Hepatocyte (in vitro differentiated cells): ENCODE measurements at regions not wholly inside any gene's neighbourhood (a gene's known extent, or its start where the extent isn't known, plus 50 kb on each side); places are given as distances from the start of the nearest gene placed in this dataset.

Experiments used
- DNase-seq: peaks from one replicate; pipeline ENCODE4 v3.0.0-alpha.2; 2016; ENCODE audit warnings: low spot score
- H2AFZ ChIP-seq: fragments of 200-600 bp; sonication (generic); 2 replicates; pipeline ENCODE4 v1.6.0; 2016; ENCODE audit warnings: antibody characterized with exemption, mild to moderate bottlenecking
- H3K27ac ChIP-seq: fragments of 200-600 bp; sonication (generic); 2 replicates; pipeline ENCODE4 v1.5.1; 2016; ENCODE audit warnings: mild to moderate bottlenecking
- H3K27me3 ChIP-seq: fragments of 200-600 bp; sonication (generic); 2 replicates; pipeline ENCODE4 v1.6.1; 2016
- H3K36me3 ChIP-seq: fragments of 200-600 bp; sonication (generic); replicated peaks from 2 replicates; pipeline ENCODE4 v1.5.1; 2016; ENCODE audit warnings: low read depth; ENCODE audit not compliant: insufficient read depth
- H3K4me1 ChIP-seq: fragments of 200-600 bp; sonication (generic); 2 replicates; pipeline ENCODE4 v1.5.1; 2016; ENCODE audit warnings: mild to moderate bottlenecking, moderate library complexity; ENCODE audit not compliant: insufficient read depth
- H3K4me2 ChIP-seq: fragments of 200-600 bp; sonication (generic); 2 replicates; pipeline ENCODE4 v1.6.0; 2016
- H3K4me3 ChIP-seq: fragments of 200-600 bp; sonication (generic); 2 replicates; pipeline ENCODE4 v1.5.1; 2016; ENCODE audit warnings: mild to moderate bottlenecking
- H3K79me2 ChIP-seq: fragments of 200-600 bp; sonication (generic); 2 replicates; pipeline ENCODE4 v1.6.0; 2017; ENCODE audit warnings: mild to moderate bottlenecking
- H3K9me2 ChIP-seq: fragments of 200-600 bp; sonication (generic); replicated peaks from 2 replicates; pipeline ENCODE4 v1.6.0; 2017; ENCODE audit warnings: mild to moderate bottlenecking; ENCODE audit not compliant: insufficient read depth
- H3K9me3 ChIP-seq: fragments of 200-600 bp; sonication (generic); 2 replicates; pipeline ENCODE4 v1.5.1; 2016; ENCODE audit warnings: low read depth, mild to moderate bottlenecking
- H4K20me1 ChIP-seq: fragments of 200-600 bp; sonication (generic); 2 replicates; pipeline ENCODE4 v1.6.0; 2016; ENCODE audit warnings: mild to moderate bottlenecking; ENCODE audit not compliant: insufficient read depth, poor library complexity, severe bottlenecking
- EZH2 ChIP-seq: fragments of 200-600 bp; sonication (generic); IDR thresholded peaks from 2 replicates; pipeline ENCODE4 v1.6.1; 2016; ENCODE audit warnings: antibody characterized with exemption, mild to moderate bottlenecking, borderline replicate concordance
- EZH2phosphoT487 ChIP-seq: fragments of 200-600 bp; sonication (generic); IDR thresholded peaks from one replicate; pipeline ENCODE4 v1.6.1; 2018; ENCODE audit warnings: antibody characterized with exemption, mild to moderate bottlenecking, low read depth, moderate library complexity; ENCODE audit not compliant: unreplicated experiment, severe bottlenecking
- WGBS: methylation state at CpG from one replicate; pipeline ENCODE4 v1.1.6; 2016; ENCODE audit warnings: low lambda C conversion rate; ENCODE audit errors: missing lambda C conversion rate; 5-methylcytosine and 5-hydroxymethylcytosine counted together
- TF ChIP-seq, protein P1 (sequence below): fragments of 200-600 bp; sonication (generic); IDR thresholded peaks from 2 replicates; pipeline ENCODE4 v1.5.1; 2016; ENCODE audit warnings: antibody characterized with exemption, mild to moderate bottlenecking; ENCODE audit not compliant: poor library complexity

DNA sequence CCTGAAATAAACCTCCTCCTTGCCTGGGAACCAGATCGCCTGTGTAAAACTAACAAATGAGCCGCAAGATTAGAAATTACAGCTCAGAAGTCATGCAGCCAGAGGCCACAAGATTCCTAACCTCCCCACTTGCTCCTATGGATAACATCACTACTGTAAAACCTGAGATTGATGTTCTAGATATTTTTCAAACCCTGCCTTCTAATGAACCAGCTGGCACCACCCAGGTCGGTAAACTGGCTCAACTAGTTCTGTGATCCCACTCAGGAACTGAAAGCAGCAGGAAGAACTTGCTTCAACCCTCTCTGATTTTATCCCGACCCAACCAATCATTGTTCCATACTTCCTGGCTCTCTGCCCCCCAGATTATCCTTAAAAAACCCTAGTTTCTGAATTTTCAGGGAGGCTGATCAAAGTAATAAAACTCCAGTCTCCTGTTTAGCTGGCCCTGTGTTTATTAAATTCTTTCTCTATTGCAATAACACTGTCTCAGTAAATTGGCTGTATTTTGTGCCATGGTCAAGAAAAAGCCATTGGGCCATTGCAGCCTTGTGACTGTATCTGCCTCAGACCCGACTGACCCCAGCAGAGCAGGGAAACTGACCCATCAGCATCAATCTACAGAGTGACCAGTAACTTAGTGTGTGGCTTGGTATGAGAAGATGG, 98.9 kb downstream of the RPLP1 start:
- WGBS, result 73% methylated on average over 5 of the region's 5 CpGs
- H3K9me2 ChIP-seq, result no peaks in the 10 kb centered on the region

DNA sequence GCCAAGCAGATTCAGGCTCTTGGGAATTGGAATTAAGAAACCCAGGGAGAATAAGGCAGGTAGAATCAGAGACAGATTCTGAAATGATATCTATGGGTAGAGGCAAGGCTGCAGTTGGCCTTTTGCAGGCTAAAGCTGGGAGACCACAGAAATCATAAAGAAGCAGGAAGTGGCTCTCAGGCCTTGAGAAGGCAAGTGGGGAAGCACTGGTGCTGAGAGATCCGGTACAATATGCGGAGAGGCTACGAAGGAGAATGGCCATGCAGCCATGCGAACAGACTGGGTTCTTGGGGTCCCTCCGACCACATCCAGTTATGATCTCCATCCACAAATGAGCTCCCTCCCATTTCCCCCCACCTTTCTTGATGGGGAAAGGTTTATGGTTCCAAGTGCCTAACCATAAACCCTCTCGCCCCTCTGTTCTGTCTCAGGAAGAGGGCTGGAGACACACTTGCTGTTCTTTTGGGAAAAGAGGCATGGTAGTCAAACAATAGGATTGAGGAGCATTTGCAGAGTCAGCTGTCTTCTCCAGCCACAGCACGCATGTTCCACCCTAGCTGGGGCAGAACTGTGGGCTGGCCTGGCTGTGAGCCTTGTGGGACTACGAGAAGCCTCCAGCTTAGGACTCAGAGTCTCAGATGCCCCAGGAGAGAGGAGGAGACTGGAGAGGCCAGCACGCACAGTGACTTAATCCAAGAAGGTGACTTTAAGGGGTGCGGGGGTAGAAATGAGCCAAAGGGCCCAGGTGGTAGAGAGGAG, 99.6 kb downstream of the RPLP1 start:
- H3K9me3 ChIP-seq, result no peaks in the 10 kb centered on the region
- WGBS, result 98% methylated on average over 10 of the region's 10 CpGs
- peaks cover 13% of the 10 kb centered on the region for H3K27me3 ChIP-seq
- H3K27ac ChIP-seq, result no peak overlapping the region
- H3K4me2 ChIP-seq, result no peak overlapping the region
- H3K36me3 ChIP-seq, result no peaks in the 10 kb centered on the region
- H3K79me2 ChIP-seq, result no peaks in the 10 kb centered on the region
- no peak overlapping the region for H3K4me3 ChIP-seq
- peaks cover 16% of the 10 kb centered on the region for H3K4me1 ChIP-seq
- no peaks in the 10 kb centered on the region for H4K20me1 ChIP-seq
- TF ChIP-seq EZH2 (no peak), EZH2phosphoT487 (no peak)
- TF ChIP-seq, protein P1, sequence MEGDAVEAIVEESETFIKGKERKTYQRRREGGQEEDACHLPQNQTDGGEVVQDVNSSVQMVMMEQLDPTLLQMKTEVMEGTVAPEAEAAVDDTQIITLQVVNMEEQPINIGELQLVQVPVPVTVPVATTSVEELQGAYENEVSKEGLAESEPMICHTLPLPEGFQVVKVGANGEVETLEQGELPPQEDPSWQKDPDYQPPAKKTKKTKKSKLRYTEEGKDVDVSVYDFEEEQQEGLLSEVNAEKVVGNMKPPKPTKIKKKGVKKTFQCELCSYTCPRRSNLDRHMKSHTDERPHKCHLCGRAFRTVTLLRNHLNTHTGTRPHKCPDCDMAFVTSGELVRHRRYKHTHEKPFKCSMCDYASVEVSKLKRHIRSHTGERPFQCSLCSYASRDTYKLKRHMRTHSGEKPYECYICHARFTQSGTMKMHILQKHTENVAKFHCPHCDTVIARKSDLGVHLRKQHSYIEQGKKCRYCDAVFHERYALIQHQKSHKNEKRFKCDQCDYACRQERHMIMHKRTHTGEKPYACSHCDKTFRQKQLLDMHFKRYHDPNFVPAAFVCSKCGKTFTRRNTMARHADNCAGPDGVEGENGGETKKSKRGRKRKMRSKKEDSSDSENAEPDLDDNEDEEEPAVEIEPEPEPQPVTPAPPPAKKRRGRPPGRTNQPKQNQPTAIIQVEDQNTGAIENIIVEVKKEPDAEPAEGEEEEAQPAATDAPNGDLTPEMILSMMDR, result no peak
- H2AFZ ChIP-seq, result no peak overlapping the region
- DNase-seq, result no peak
- no peaks in the 10 kb centered on the region for H3K9me2 ChIP-seq

More for the DNA sequence above, 98.9 kb downstream of the RPLP1 start:
- Histone ChIP-seq H3K79me2 (no peaks in the 10 kb centered on the region), H2AFZ (no peak overlapping the region), H3K4me1 (peaks cover 9% of the 10 kb centered on the region), H3K27ac (no peak overlapping the region), H3K4me2 (no peak overlapping the region), H4K20me1 (no peaks in the 10 kb centered on the region), H3K27me3 (peaks cover 13% of the 10 kb centered on the region), H3K36me3 (no peaks in the 10 kb centered on the region), H3K4me3 (no peak overlapping the region), H3K9me3 (no peaks in the 10 kb centered on the region)
- TF ChIP-seq EZH2 (no peak), EZH2phosphoT487 (no peak)
- TF ChIP-seq, protein P1, result no peak
- DNase-seq, result no peak

DNA sequence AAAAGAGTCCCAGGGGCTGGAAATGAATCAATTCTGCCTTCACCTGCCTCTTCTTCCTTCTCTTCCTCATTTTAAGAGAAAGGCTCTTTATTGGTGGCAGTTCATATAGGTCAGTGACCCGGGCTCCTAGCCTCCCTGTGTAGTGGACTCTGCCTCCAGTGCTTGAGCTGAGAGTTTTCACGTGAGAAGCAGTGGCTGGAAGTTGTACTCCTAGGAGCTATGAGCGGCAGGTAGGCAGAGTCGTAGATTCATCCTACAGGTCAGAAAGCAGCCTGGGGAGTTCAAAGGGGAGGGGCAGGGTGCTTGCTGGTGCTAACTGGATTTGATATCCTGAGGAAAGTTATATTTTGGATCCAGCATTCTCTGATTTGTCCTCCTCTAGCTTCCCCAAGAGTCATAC, 101.1 kb downstream of the RPLP1 start:
- Histone ChIP-seq H3K27ac (no peak overlapping the region), H3K4me3 (no peak overlapping the region), H3K4me1 (peaks cover 25% of the 10 kb centered on the region), H3K27me3 (peaks cover 13% of the 10 kb centered on the region), H3K79me2 (no peaks in the 10 kb centered on the region), H3K36me3 (no peaks in the 10 kb centered on the region), H2AFZ (no peak overlapping the region), H3K9me2 (no peaks in the 10 kb centered on the region), H4K20me1 (no peaks in the 10 kb centered on the region), H3K4me2 (no peak overlapping the region), H3K9me3 (no peaks in the 10 kb centered on the region)
- DNase-seq, result no peak
- WGBS, result 70% methylated on average over 4 of the region's 4 CpGs
- no peak for TF ChIP-seq EZH2phosphoT487
- no peak for TF ChIP-seq EZH2
- TF ChIP-seq, protein P1, result no peak
